PC-3 (cell line): ENCODE measurements at regions not wholly inside any gene's neighbourhood (a gene's known extent, or its start where the extent isn't known, plus 50 kb on each side); places are given as distances from the start of the nearest gene placed in this dataset.

Source experiments
- ATAC-seq: fragments of 200-7000 bp; cut with Tn5 transposase; 2 replicates; pipeline ENCODE4 v1.9.1; 2020; ENCODE audit warnings: mild to moderate bottlenecking, moderate library complexity
- BruUV-seq: library from RNA; stranded (reverse); fragments of 400-500 nt; replicated peaks from 2 replicates; lab custom pipeline; 2021; lab: Mats Ljungman, UMichigan
- CTCF ChIA-PET: fragments of 300-600 bp; sonication (Branson Sonifier 250); formaldehyde crosslinking; loops from one replicate; lab custom pipeline; 2022; ENCODE audit warnings: antibody characterized with exemption; lab: Charles Lee
- POLR2A ChIA-PET: fragments of 300-600 bp; sonication (Branson Sonifier 250); formaldehyde crosslinking; loops from one replicate; lab custom pipeline; 2022; ENCODE audit warnings: antibody characterized with exemption; ENCODE audit not compliant: unreplicated experiment; lab: Charles Lee
- DNase-seq: peaks from one replicate; pipeline ENCODE4 v3.0.0-alpha.2; 2015
- H2AFZ ChIP-seq: fragments of 300-600 bp; sonication (generic); 2 replicates; pipeline ENCODE4 v1.6.0; 2016; ENCODE audit warnings: antibody characterized with exemption, low read length
- H3F3A ChIP-seq: fragments of 300-600 bp; sonication (generic); one replicate; pipeline ENCODE4 v1.6.0; 2017; ENCODE audit warnings: antibody characterized with exemption, low read length, control low read depth, mild to moderate bottlenecking; ENCODE audit not compliant: unreplicated experiment
- H3K27ac ChIP-seq: fragments of 300-600 bp; sonication (generic); 2 replicates; pipeline ENCODE4 v1.5.1; 2016; ENCODE audit warnings: mild to moderate bottlenecking, low read length
- H3K27me3 ChIP-seq: fragments of 300-600 bp; sonication (generic); 2 replicates; pipeline ENCODE4 v1.6.1; 2016; ENCODE audit warnings: low read length, mixed read lengths
- H3K36me3 ChIP-seq: fragments of 300-600 bp; sonication (generic); 2 replicates; pipeline ENCODE4 v1.6.1; 2016; ENCODE audit warnings: low read depth, mixed run types, low read length, mixed read lengths
- H3K4me1 ChIP-seq: fragments of 300-600 bp; sonication (generic); 2 replicates; pipeline ENCODE4 v1.5.1; 2016; ENCODE audit warnings: low read length; ENCODE audit not compliant: insufficient read depth
- H3K4me2 ChIP-seq: fragments of 300-600 bp; sonication (generic); 2 replicates; pipeline ENCODE4 v1.6.0; 2016; ENCODE audit warnings: low read length
- H3K4me3 ChIP-seq: fragments of 300-600 bp; sonication (generic); 2 replicates; pipeline ENCODE4 v1.5.1; 2016; ENCODE audit warnings: mild to moderate bottlenecking, low read length, mixed read lengths
- H3K79me2 ChIP-seq: fragments of 300-600 bp; sonication (generic); 2 replicates; pipeline ENCODE4 v1.6.1; 2017; ENCODE audit warnings: low read length, mixed read lengths
- H3K9ac ChIP-seq: fragments of 300-600 bp; sonication (generic); 2 replicates; pipeline ENCODE4 v1.6.0; 2016; ENCODE audit warnings: mild to moderate bottlenecking, low read length
- H3K9me2 ChIP-seq: fragments of 300-600 bp; sonication (generic); replicated peaks from 2 replicates; pipeline ENCODE4 v1.6.1; 2016; ENCODE audit warnings: mixed run types, low read length, mixed read lengths
- H3K9me3 ChIP-seq: fragments of 300-600 bp; sonication (generic); 2 replicates; pipeline ENCODE4 v1.6.1; 2016; ENCODE audit warnings: low read length, mixed read lengths
- H4K20me1 ChIP-seq: fragments of 300-600 bp; sonication (generic); 2 replicates; pipeline ENCODE4 v1.6.1; 2016; ENCODE audit warnings: low read length, mixed read lengths
- EZH2 ChIP-seq: fragments of 300-600 bp; sonication (generic); IDR thresholded peaks from one replicate; pipeline ENCODE4 v1.6.1; 2017; ENCODE audit warnings: antibody characterized with exemption, mild to moderate bottlenecking, low read length; ENCODE audit not compliant: unreplicated experiment
- EZH2phosphoT487 ChIP-seq: fragments of 300-600 bp; sonication (generic); IDR thresholded peaks from 2 replicates; pipeline ENCODE4 v1.6.1; 2018; ENCODE audit warnings: mild to moderate bottlenecking, antibody characterized with exemption, low read length, borderline replicate concordance
- intact Hi-C: fragments of 100-400 bp; cut with micrococcal nuclease; formaldehyde crosslinking; loops from 2 replicates; pipeline ENCODE4 v1.9.0; 2023
- TF ChIP-seq, protein P1 (sequence below): fragments of 300-600 bp; sonication (generic); conservative IDR thresholded peaks from 2 replicates; pipeline ENCODE4 v1.5.1; 2017; ENCODE audit warnings: antibody characterized with exemption, low read depth, mild to moderate bottlenecking, low read length

DNA sequence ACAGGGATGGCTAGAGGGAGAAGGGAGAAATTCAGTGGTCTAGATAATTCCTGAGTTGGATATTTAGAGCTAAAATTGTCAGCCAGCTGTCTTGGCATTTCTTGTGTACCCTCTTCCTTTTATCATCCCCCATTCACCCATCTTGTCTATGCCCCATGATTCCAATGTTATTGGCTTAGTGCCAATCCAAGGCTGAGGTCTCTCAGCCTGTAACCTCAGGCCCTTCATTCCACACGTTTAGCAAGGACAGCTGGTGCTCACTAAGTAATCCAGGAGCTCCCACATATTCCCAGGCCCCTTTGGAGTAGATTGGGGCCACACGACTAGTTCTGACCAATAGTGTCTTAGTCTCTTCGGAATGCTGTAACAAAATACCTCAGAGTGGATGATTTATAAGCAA is 112.4 kb upstream of the ATXN1 start:
- no TSS peak for BruUV-seq
- POLR2A ChIA-PET: no interaction called here
- Histone ChIP-seq H3K79me2 (no peaks in the 10 kb centered on the region), H3F3A (no peaks in the 10 kb centered on the region), H3K9me3 (no peaks in the 10 kb centered on the region), H3K9ac (no peak overlapping the region), H2AFZ (no peak overlapping the region), H3K4me1 (peaks cover 6% of the 10 kb centered on the region), H4K20me1 (no peaks in the 10 kb centered on the region), H3K4me3 (no peak overlapping the region), H3K9me2 (no peaks in the 10 kb centered on the region), H3K27me3 (no peaks in the 10 kb centered on the region), H3K4me2 (no peak overlapping the region), H3K27ac (no peak overlapping the region), H3K36me3 (no peaks in the 10 kb centered on the region)
- ATAC-seq: no peak
- intact Hi-C loops: no loop called here
- CTCF ChIA-PET: no interaction called here
- no peak for TF ChIP-seq EZH2phosphoT487
- TF ChIP-seq, protein P1, sequence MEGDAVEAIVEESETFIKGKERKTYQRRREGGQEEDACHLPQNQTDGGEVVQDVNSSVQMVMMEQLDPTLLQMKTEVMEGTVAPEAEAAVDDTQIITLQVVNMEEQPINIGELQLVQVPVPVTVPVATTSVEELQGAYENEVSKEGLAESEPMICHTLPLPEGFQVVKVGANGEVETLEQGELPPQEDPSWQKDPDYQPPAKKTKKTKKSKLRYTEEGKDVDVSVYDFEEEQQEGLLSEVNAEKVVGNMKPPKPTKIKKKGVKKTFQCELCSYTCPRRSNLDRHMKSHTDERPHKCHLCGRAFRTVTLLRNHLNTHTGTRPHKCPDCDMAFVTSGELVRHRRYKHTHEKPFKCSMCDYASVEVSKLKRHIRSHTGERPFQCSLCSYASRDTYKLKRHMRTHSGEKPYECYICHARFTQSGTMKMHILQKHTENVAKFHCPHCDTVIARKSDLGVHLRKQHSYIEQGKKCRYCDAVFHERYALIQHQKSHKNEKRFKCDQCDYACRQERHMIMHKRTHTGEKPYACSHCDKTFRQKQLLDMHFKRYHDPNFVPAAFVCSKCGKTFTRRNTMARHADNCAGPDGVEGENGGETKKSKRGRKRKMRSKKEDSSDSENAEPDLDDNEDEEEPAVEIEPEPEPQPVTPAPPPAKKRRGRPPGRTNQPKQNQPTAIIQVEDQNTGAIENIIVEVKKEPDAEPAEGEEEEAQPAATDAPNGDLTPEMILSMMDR: no peak
- TF ChIP-seq EZH2: no peak
- DNase-seq: no peak

GRCh38 chr6:16872543-16873235 is 111.4 kb upstream of the ATXN1 start:
- no peaks in the 10 kb centered on the region for H4K20me1 ChIP-seq
- H3K27ac ChIP-seq: no peak overlapping the region
- no peak overlapping the region for H3K4me3 ChIP-seq
- H3K9ac ChIP-seq: no peak overlapping the region
- ChIA-PET CTCF (no interaction called here), POLR2A (no interaction called here)
- H3K27me3 ChIP-seq: no peaks in the 10 kb centered on the region
- BruUV-seq: no TSS peak
- no peaks in the 10 kb centered on the region for H3K9me3 ChIP-seq
- intact Hi-C loops: no loop called here
- TF ChIP-seq EZH2phosphoT487 (no peak), EZH2 (no peak)
- TF ChIP-seq, protein P1: no peak; the same call in 1 of the 2 replicates
- no peaks in the 10 kb centered on the region for H3K9me2 ChIP-seq
- ATAC-seq (peak; percentile 14; the same call in 1 of the 2 replicates), DNase-seq (no peak)
- H3K4me1 ChIP-seq: peaks cover 16% of the 10 kb centered on the region
- H2AFZ ChIP-seq: no peak overlapping the region
- H3K36me3 ChIP-seq: no peaks in the 10 kb centered on the region
- H3K4me2 ChIP-seq: no peak overlapping the region
- H3K79me2 ChIP-seq: no peaks in the 10 kb centered on the region
- no peaks in the 10 kb centered on the region for H3F3A ChIP-seq

DNA sequence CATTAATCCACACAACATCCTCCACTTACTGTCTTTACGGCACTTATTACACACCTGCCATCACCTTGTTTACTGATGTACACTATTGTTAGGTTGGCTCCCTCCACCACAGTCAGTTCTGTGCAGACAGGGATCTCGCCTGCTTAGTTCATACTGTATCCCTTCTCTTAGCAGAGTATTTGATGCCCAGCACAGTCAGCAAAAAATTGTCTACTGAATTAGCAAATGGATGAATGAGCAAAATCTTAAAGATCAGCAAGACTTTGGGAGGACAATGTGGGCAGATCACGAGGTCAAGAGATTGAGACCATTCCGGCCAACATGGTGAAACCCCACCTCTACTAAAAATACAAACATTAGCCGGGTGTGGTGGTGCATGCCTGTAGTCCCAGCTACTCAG is 109.8 kb upstream of the ATXN1 start:
- no peaks in the 10 kb centered on the region for H3K9me2 ChIP-seq
- H4K20me1 ChIP-seq: no peaks in the 10 kb centered on the region
- H3K9ac ChIP-seq: no peak overlapping the region
- intact Hi-C loops: no loop called here
- no peak overlapping the region for H3K27ac ChIP-seq
- no peak overlapping the region for H2AFZ ChIP-seq
- no peak overlapping the region for H3K4me2 ChIP-seq
- CTCF ChIA-PET: no interaction called here
- ATAC-seq: no peak
- H3F3A ChIP-seq: no peaks in the 10 kb centered on the region
- no peaks in the 10 kb centered on the region for H3K9me3 ChIP-seq
- no peak for DNase-seq
- BruUV-seq: no TSS peak
- TF ChIP-seq, protein P1: no peak
- no peak for TF ChIP-seq EZH2phosphoT487
- no peak for TF ChIP-seq EZH2
- H3K79me2 ChIP-seq: no peaks in the 10 kb centered on the region
- H3K4me1 ChIP-seq: peaks cover 17% of the 10 kb centered on the region
- H3K36me3 ChIP-seq: no peaks in the 10 kb centered on the region
- POLR2A ChIA-PET: no interaction called here
- no peaks in the 10 kb centered on the region for H3K27me3 ChIP-seq
- no peak overlapping the region for H3K4me3 ChIP-seq
